Liver (tissue), 8 donors: ENCODE measurements at regions not wholly inside any gene's neighbourhood (a gene's known extent, or its start where the extent isn't known, plus 50 kb on each side); places are given as distances from the start of the nearest gene placed in this dataset.

Experiments used
- DNase-seq: peaks from one replicate; pipeline ENCODE4 v3.0.0-alpha.2; 2017; ENCODE audit warnings: low spot score
- H3K27ac ChIP-seq, 2 donors: one replicate each; pipeline ENCODE4 v1.7.0; 2013; ENCODE audit warnings: inconsistent platforms in 2 of 2, low read length in 2 of 2, control low read depth in 1 of 2, low read depth in 1 of 2, mild to moderate bottlenecking in 1 of 2
- H3K27me3 ChIP-seq, 4 donors: one replicate each; pipeline versions ENCODE4 v1.6.1 to v1.7.0; 2013; ENCODE audit warnings: low read length in 3 of 4, inconsistent platforms in 1 of 4, mild to moderate bottlenecking in 1 of 4, moderate library complexity in 1 of 4; ENCODE audit not compliant: control insufficient read depth in 4 of 4, insufficient read depth in 4 of 4
- H3K36me3 ChIP-seq, 4 donors: one replicate each; pipeline versions ENCODE4 v1.6.1 to v1.7.0; 2013; ENCODE audit warnings: low read length in 3 of 4, mild to moderate bottlenecking in 3 of 4, low read depth in 1 of 4, moderate library complexity in 1 of 4; ENCODE audit not compliant: control insufficient read depth in 4 of 4, insufficient read depth in 3 of 4
- H3K4me1 ChIP-seq, 4 donors: one replicate each; pipeline versions ENCODE4 v1.6.1 to v1.7.0; 2013; ENCODE audit warnings: low read length in 3 of 4, mild to moderate bottlenecking in 3 of 4, moderate library complexity in 1 of 4; ENCODE audit not compliant: control insufficient read depth in 4 of 4, insufficient read depth in 4 of 4
- H3K4me3 ChIP-seq, 3 donors: one replicate each; pipeline versions ENCODE4 v1.6.1 to v1.7.0; 2013; ENCODE audit warnings: low read length in 3 of 3, control low read depth in 1 of 3, low read depth in 1 of 3, mild to moderate bottlenecking in 1 of 3
- H3K9ac ChIP-seq, 2 donors: one replicate each; pipeline ENCODE4 v1.7.0; 2013; ENCODE audit warnings: low read length in 2 of 2, mild to moderate bottlenecking in 2 of 2, moderate library complexity in 2 of 2, control low read depth in 1 of 2, low read depth in 1 of 2
- H3K9me3 ChIP-seq, 4 donors: one replicate each; pipeline versions ENCODE4 v1.6.1 to v1.7.0; 2013; ENCODE audit warnings: low read length in 3 of 4; ENCODE audit not compliant: control insufficient read depth in 4 of 4
- CTCF ChIP-seq: fragments of 150-350 bp; IDR thresholded peaks from 2 replicates; pipeline ENCODE4 v1.5.1; 2017; ENCODE audit warnings: improper control_type of control experiment, low read depth, low read length; ENCODE audit not compliant: missing input control
- FOXA1 ChIP-seq: IDR thresholded peaks from 2 replicates; pipeline ENCODE4 v1.6.1; 2016; ENCODE audit warnings: antibody characterized with exemption
- FOXA2 ChIP-seq: IDR thresholded peaks from 2 replicates; pipeline ENCODE4 v1.6.1; 2016; ENCODE audit warnings: antibody characterized with exemption
- NR2F2 ChIP-seq: IDR thresholded peaks from 2 replicates; pipeline ENCODE4 v1.6.1; 2016; ENCODE audit warnings: antibody characterized with exemption
- RAD21 ChIP-seq, 2 donors: IDR thresholded peaks; 2 replicates each; pipeline ENCODE4 v1.6.1; 2016; ENCODE audit warnings: antibody characterized with exemption in 2 of 2, mild to moderate bottlenecking in 2 of 2
- REST ChIP-seq: IDR thresholded peaks from 2 replicates; pipeline ENCODE4 v1.6.1; 2016; ENCODE audit warnings: antibody characterized with exemption, mild to moderate bottlenecking
- SP1 ChIP-seq: IDR thresholded peaks from 2 replicates; pipeline ENCODE4 v1.6.1; 2018; ENCODE audit warnings: antibody characterized with exemption, mild to moderate bottlenecking
- YY1 ChIP-seq: IDR thresholded peaks from 2 replicates; pipeline ENCODE4 v1.6.1; 2016; ENCODE audit warnings: antibody characterized with exemption, mild to moderate bottlenecking
- ZBTB33 ChIP-seq: IDR thresholded peaks from 2 replicates; pipeline ENCODE4 v1.6.1; 2016; ENCODE audit warnings: antibody characterized with exemption
- WGBS: extraction: QIAGEN DNeasy Blood & Tissue Kit; methylation state at CpG from one replicate; pipeline ENCODE4 v1.1.7; 2013; 5-methylcytosine and 5-hydroxymethylcytosine counted together
- donor health status: healthy.
- donor health status: healthy.
- donor health status: healthy.
- donor health status: healthy.
- donor health status: healthy.

GRCh38 chr1:50326026-50326425 lies 97.2 kb downstream of the DMRTA2 start:
- 94% methylated on average over 17 of the region's 17 CpGs for WGBS
- Histone ChIP-seq H3K9ac (no peak overlapping the region), H3K9me3 (no peaks in the 10 kb centered on the region), H3K4me3 (no peak overlapping the region), H3K27ac (no peak overlapping the region), H3K36me3 (no peaks in the 10 kb centered on the region), H3K27me3 (peaks cover 0 to 5% (median 2%) of the 10 kb centered on the region in 4 donors), H3K4me1 (no peaks in the 10 kb centered on the region)
- TF ChIP-seq FOXA2 (no peak), SP1 (no peak), RAD21 (IDR thresholded peaks at IDR 0.05) (no peak), YY1 (no peak), FOXA1 (no peak), NR2F2 (no peak), ZBTB33 (no peak)
- no peak for DNase-seq

GRCh38 chr1:50322579-50322978 lies 100.7 kb downstream of the DMRTA2 start:
- Histone ChIP-seq H3K4me3 (no peak overlapping the region), H3K4me1 (no peaks in the 10 kb centered on the region), H3K9ac (no peak overlapping the region), H3K27ac (no peak overlapping the region), H3K9me3 (no peaks in the 10 kb centered on the region), H3K27me3 (peaks cover 0 to 2% (median 0%) of the 10 kb centered on the region in 4 donors), H3K36me3 (no peaks in the 10 kb centered on the region)
- no peak for TF ChIP-seq REST
- no peak for DNase-seq
- 57% methylated on average over 2 of the region's 2 CpGs for WGBS

- H3K9me3 ChIP-seq, result no peaks in the 10 kb centered on the region
- no peaks in the 10 kb centered on the region for H3K36me3 ChIP-seq
- no peak overlapping the region for H3K4me3 ChIP-seq
- TF ChIP-seq REST (no peak), FOXA1 (no peak), CTCF (no peak), SP1 (no peak)
- no peak for DNase-seq
- H3K27ac ChIP-seq, result no peak overlapping the region
- peaks cover 0 to 2% (median 0%) of the 10 kb centered on the region in 4 donors for H3K27me3 ChIP-seq
- H3K9ac ChIP-seq, result no peak overlapping the region
- no peaks in the 10 kb centered on the region for H3K4me1 ChIP-seq
These were observed 104.8 kb downstream of the DMRTA2 start for GRCh38 chr1:50318428-50318827.
